GM12878 (cell line): ENCODE measurements at regions not wholly inside any gene's neighbourhood (a gene's known extent, or its start where the extent isn't known, plus 50 kb on each side); places are given as distances from the start of the nearest gene placed in this dataset.

ENCODE experiments used
- BCL11A ChIP-seq: IDR thresholded peaks from 2 replicates; pipeline ENCODE4 v1.6.1; 2011; ENCODE audit warnings: low read depth, low read length
- DPF2 ChIP-seq: fragments of 450-650 bp; IDR thresholded peaks from 2 replicates; pipeline ENCODE4 v1.6.1; 2017; ENCODE audit warnings: mild to moderate bottlenecking
- EED ChIP-seq: sonication (generic); IDR thresholded peaks from 2 replicates; pipeline ENCODE4 v1.6.1; 2016; ENCODE audit warnings: antibody characterized with exemption, low read depth
- FOXK2 ChIP-seq: fragments of 450-650 bp; IDR thresholded peaks from 2 replicates; pipeline ENCODE4 v1.6.1; 2017; ENCODE audit warnings: mild to moderate bottlenecking, moderate library complexity
- RUNX3 ChIP-seq: IDR thresholded peaks from 2 replicates; pipeline ENCODE4 v1.6.1; 2012; ENCODE audit warnings: low read length, inconsistent platforms
- SMAD1 ChIP-seq: fragments of 450-650 bp; IDR thresholded peaks from 2 replicates; pipeline ENCODE4 v1.6.1; 2018; ENCODE audit warnings: mild to moderate bottlenecking, low read depth; ENCODE audit not compliant: partially characterized antibody
- WRNIP1 ChIP-seq: IDR thresholded peaks from 2 replicates; pipeline ENCODE4 v1.6.1; 2011; ENCODE audit warnings: low read depth, low read length, improper control_type of control experiment, borderline replicate concordance
- ZNF207 ChIP-seq: fragments of 450-650 bp; IDR thresholded peaks from 2 replicates; pipeline ENCODE4 v1.6.1; 2014; ENCODE audit warnings: antibody characterized with exemption, mild to moderate bottlenecking, borderline replicate concordance
- TF ChIP-seq, protein P1 (sequence below): fragments of 450-650 bp; IDR thresholded peaks from 2 replicates; pipeline ENCODE4 v1.6.1; 2018; ENCODE audit warnings: borderline replicate concordance, mild to moderate bottlenecking; ENCODE audit not compliant: partially characterized antibody
- TF ChIP-seq, protein P2 (sequence below): fragments of 450-650 bp; IDR thresholded peaks from 2 replicates; pipeline ENCODE4 v1.6.1; 2016; ENCODE audit warnings: mild to moderate bottlenecking
- TF ChIP-seq, protein P3 (sequence below): fragments of 450-650 bp; formaldehyde crosslinking; IDR thresholded peaks from 2 replicates; pipeline ENCODE4 v1.4.0; 2022; ENCODE audit warnings: mild to moderate bottlenecking, moderate library complexity
- TF ChIP-seq, protein P4 (sequence below): fragments of 450-650 bp; IDR thresholded peaks from 2 replicates; pipeline ENCODE4 v1.6.1; 2017; ENCODE audit warnings: mild to moderate bottlenecking
- TF ChIP-seq, protein P5 (sequence below): fragments of 450-650 bp; IDR thresholded peaks from 2 replicates; pipeline ENCODE4 v1.6.1; 2017; ENCODE audit warnings: mild to moderate bottlenecking, low read depth, inconsistent platforms; ENCODE audit not compliant: poor library complexity, severe bottlenecking

DNA sequence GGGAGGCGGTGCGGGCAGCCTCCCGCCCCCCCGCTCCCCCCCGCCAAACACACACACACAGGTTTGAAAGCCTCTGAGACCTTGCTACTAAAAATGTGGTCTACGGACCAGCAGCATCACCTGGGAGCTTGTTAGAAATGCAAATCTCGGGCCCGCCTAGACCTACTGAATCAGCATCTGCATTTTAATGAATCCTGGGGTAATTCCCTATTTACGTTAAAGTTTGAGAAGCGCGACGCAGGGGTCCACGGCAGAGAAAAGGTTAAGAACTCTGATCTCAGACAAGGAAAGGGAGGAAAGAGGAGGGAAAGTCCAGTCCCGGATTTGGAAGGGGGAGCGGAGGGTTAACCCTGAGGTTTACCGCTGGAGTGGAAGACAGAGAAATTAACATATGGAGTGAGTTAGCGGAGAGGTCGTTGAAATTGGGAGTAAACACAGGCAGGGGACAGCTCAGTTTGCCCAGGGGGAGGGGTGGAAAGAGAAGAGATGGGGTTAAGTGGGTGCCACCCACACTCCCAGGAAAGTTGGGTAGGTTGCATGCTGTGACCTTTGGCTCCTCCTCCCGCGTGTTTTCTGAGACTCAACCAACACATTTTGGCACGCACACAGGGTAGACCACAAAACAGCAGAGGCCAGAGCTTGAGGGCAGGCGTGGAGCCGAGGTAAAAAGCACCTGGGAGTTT, 483.6 kb downstream of the BCOR start (continued):
- TF ChIP-seq, protein P1, sequence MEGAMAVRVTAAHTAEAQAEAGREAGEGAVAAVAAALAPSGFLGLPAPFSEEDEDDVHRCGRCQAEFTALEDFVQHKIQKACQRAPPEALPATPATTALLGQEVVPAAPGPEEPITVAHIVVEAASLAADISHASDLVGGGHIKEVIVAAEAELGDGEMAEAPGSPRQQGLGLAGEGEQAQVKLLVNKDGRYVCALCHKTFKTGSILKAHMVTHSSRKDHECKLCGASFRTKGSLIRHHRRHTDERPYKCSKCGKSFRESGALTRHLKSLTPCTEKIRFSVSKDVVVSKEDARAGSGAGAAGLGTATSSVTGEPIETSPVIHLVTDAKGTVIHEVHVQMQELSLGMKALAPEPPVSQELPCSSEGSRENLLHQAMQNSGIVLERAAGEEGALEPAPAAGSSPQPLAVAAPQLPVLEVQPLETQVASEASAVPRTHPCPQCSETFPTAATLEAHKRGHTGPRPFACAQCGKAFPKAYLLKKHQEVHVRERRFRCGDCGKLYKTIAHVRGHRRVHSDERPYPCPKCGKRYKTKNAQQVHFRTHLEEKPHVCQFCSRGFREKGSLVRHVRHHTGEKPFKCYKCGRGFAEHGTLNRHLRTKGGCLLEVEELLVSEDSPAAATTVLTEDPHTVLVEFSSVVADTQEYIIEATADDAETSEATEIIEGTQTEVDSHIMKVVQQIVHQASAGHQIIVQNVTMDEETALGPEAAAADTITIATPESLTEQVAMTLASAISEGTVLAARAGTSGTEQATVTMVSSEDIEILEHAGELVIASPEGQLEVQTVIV, result no peak
- TF ChIP-seq SMAD1 (no peak), DPF2 (0 out of 2 replicates have a peak, but pooled peaks have one; percentile 17), RUNX3 (peak; percentile 79), EED (0 out of 2 replicates have a peak, but pooled peaks have one; percentile 24), BCL11A (peak; percentile 59; the same call in 1 of the 2 replicates), ZNF207 (no peak), WRNIP1 (no peak), FOXK2 (no peak)
- TF ChIP-seq, protein P2, sequence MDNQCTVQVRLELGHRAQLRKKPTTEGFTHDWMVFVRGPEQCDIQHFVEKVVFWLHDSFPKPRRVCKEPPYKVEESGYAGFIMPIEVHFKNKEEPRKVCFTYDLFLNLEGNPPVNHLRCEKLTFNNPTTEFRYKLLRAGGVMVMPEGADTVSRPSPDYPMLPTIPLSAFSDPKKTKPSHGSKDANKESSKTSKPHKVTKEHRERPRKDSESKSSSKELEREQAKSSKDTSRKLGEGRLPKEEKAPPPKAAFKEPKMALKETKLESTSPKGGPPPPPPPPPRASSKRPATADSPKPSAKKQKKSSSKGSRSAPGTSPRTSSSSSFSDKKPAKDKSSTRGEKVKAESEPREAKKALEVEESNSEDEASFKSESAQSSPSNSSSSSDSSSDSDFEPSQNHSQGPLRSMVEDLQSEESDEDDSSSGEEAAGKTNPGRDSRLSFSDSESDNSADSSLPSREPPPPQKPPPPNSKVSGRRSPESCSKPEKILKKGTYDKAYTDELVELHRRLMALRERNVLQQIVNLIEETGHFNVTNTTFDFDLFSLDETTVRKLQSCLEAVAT, result no peak
- TF ChIP-seq, protein P3, sequence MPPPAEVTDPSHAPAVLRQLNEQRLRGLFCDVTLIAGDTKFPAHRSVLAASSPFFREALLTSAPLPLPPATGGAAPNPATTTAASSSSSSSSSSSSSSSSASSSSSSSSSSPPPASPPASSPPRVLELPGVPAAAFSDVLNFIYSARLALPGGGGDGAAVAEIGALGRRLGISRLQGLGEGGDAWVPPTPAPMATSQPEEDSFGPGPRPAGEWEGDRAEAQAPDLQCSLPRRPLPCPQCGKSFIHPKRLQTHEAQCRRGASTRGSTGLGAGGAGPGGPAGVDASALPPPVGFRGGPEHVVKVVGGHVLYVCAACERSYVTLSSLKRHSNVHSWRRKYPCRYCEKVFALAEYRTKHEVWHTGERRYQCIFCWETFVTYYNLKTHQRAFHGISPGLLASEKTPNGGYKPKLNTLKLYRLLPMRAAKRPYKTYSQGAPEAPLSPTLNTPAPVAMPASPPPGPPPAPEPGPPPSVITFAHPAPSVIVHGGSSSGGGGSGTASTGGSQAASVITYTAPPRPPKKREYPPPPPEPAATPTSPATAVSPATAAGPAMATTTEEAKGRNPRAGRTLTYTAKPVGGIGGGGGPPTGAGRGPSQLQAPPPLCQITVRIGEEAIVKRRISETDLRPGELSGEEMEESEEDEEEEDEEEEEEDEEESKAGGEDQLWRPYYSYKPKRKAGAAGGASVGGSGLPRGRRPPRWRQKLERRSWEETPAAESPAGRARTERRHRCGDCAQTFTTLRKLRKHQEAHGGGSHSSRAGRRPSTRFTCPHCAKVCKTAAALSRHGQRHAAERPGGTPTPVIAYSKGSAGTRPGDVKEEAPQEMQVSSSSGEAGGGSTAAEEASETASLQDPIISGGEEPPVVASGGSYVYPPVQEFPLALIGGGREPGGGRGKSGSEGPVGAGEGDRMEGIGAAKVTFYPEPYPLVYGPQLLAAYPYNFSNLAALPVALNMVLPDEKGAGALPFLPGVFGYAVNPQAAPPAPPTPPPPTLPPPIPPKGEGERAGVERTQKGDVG (CRISPR knock-in tag), result no peak
- TF ChIP-seq, protein P4, sequence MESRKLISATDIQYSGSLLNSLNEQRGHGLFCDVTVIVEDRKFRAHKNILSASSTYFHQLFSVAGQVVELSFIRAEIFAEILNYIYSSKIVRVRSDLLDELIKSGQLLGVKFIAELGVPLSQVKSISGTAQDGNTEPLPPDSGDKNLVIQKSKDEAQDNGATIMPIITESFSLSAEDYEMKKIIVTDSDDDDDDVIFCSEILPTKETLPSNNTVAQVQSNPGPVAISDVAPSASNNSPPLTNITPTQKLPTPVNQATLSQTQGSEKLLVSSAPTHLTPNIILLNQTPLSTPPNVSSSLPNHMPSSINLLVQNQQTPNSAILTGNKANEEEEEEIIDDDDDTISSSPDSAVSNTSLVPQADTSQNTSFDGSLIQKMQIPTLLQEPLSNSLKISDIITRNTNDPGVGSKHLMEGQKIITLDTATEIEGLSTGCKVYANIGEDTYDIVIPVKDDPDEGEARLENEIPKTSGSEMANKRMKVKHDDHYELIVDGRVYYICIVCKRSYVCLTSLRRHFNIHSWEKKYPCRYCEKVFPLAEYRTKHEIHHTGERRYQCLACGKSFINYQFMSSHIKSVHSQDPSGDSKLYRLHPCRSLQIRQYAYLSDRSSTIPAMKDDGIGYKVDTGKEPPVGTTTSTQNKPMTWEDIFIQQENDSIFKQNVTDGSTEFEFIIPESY, result no peak
- TF ChIP-seq, protein P5, sequence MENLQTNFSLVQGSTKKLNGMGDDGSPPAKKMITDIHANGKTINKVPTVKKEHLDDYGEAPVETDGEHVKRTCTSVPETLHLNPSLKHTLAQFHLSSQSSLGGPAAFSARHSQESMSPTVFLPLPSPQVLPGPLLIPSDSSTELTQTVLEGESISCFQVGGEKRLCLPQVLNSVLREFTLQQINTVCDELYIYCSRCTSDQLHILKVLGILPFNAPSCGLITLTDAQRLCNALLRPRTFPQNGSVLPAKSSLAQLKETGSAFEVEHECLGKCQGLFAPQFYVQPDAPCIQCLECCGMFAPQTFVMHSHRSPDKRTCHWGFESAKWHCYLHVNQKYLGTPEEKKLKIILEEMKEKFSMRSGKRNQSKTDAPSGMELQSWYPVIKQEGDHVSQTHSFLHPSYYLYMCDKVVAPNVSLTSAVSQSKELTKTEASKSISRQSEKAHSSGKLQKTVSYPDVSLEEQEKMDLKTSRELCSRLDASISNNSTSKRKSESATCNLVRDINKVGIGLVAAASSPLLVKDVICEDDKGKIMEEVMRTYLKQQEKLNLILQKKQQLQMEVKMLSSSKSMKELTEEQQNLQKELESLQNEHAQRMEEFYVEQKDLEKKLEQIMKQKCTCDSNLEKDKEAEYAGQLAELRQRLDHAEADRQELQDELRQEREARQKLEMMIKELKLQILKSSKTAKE, result no peak
